RPMI8226 (cell line): ENCODE measurements at regions not wholly inside any gene's neighbourhood (a gene's known extent, or its start where the extent isn't known, plus 50 kb on each side); places are given as distances from the start of the nearest gene placed in this dataset.
"Not testable (repeated sequence)": the region's sequence is repeated elsewhere in the genome, so short reads cannot be mapped to it uniquely, and the experiment has no call there.

Experiments
- DNase-seq: peaks from one replicate; pipeline ENCODE4 v3.0.0-alpha.2; 2015

DNA sequence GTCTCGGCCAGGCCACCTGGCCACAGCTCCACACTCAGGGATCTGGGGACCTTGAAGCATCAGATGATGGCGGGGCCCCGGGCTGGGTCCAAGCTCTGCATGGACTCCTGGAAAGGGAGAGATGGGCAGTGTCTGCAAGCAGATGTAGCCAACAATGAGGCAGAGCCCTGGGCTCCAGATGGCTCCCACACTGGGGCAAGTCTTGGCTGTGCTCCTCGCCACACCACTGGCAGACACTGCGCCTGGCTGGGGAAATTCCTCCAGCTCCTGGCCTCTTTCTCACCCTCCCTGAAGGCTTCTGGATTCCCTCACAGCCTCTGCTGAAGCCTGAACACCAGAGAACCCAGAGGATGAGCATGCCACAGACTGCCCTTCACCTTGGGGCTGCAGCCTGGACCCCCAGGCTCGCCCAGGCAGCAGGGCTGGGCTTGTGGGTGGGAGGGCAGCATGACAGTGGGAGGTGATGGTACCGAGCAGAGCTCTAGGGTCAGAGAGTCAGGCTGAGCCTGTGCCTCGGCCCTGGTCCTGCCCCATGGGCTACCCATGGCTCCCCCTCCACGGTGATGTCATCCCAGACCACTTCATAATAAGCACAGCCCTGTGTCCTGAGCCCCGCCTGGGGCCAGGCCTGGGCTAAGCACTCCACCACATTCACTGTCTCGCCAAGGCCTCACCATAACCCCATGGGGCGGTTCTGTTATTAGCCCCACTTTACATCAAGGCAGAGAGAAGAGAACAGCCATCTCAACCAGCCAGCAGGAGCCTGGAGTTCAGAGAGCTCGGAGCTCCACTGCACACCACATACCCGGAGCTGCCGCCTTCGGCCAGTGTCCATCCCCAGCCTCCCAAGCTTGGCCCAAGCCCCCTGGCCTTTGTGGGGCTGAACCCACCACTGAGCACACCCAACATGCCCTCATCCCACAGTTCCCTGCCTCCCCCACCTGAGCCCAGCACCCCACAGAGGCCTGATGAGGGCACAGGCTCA, 62.2 kb upstream of the ADAMTS2 start:
- DNase-seq, result no peak

DNA sequence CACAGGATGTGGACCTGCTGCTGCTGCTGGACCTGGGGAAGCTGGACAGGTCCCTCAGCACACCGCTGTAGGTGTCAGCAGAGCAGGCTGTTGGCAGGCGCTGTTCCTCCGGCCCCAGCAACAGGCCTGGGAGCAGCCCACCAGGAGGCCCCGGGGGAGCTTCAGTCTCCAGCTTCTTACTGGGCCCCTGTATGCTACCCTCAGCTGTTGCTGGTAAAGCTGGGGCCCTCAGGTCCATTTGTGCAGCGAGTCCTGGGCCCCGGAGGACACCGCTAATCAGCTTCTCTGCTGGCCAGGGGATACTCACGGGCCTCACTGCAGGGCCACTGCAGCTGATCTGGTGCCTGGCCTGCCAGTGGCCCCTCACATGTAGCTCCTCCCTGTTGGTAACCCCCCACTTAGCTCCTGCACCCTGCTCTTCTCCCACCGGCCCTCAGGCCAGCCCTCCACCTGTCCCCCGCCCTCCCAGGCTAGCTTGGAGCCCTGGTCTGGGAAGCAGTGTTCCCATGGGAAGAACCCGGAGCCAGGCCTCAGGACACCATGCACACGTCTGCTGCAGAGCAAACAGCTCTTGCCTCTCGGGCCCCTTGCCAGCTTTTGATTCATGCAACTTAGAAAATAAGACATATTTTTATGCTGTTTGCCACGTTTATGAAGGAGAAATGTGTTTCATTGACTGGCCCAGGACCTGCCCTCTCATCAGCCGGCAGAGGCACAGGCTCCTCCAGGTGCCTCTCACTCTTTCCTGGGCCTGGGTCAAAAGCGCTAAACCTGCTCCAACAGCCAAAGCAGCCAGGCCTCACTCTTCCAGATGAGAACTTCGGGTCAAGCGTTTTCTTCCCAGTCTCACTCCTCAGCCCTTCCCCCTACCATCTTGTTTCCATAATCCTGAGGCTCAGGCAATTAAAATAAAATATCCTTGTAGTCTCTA, 61.0 kb upstream of the ADAMTS2 start:
- no peak for DNase-seq

DNA sequence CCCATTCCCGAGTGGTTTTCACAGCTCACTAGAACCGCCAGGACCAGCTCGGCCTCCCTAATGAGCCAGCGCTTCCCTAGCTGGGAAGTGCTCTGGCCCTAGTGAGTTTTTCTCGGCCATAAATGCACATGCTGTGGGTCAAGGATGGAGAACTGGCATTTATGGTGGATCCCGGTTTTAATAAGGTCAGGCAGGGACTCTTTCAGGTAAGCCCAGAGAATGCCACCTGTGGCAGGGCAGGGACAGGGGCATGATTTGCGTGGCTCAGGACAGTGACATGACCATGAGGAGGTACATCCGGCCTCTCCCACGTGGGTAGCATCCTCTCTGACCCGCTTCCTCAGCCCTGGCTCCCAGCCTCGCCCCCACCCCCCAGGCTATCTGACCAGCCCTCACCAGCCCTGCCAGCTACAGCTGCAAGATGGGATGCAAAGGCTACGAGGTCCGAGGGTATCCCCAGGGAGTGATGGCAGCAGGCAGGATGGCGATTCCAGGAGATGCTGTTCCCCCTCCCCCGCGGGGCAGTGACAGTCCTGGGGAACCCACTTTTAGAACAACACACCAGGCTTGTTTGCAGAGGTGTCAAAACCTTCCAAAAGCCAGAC, 60.3 kb upstream of the ADAMTS2 start:
- DNase-seq, result no peak

DNA sequence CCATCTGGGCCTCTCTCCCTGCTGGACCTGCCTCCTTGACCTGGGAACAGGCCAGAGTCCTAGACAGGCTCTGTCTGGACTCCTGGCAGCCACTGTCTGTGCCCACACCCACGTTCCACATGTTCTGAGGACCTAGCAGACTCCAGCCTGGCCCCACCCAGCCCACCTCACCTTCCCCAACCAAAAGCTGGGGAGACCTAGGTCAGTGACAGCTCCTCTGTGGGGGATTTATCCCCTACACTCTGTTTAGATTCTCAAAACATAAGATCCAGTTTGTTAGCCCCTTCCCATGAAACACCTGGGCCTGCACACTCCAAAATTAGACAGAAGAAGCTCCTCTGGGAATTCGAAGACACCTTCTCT, 59.8 kb upstream of the ADAMTS2 start:
- DNase-seq, result no peak

DNA sequence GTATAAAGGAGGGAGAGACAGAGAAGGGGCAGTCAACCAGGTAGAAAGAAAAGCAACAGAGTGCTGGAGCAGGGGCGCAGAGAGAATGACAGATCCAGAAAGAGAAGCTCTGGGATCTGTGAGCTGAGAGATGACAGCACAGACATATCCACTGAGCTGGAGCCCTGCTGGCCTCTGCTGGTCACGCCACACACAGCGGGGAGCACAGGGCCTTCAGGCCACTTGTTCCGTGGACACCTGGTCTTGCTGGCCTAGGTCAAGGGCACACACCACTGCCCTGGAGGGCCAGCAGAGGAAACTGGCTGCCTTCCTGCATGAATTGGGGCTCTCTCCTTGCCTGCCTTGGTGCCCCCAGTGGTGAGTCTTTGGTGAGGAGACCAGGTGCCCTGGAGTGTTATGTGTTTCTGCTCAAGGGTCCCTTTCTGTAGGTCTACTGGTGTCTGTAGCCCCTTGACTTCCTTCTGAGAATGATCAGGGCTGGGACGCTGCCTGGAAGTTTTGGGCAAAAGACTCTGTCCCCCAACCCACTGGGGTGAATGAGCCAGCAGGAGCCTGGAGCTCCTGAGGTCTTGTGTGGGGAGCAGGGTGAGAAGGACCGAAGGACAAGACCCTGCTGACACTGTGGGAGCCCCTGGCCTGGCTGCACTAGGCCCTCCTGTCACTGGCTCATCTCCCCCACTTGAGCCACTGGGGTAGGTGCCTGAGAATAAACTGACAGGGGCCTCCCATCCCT, 59.2 kb upstream of the ADAMTS2 start:
- no peak for DNase-seq

DNA sequence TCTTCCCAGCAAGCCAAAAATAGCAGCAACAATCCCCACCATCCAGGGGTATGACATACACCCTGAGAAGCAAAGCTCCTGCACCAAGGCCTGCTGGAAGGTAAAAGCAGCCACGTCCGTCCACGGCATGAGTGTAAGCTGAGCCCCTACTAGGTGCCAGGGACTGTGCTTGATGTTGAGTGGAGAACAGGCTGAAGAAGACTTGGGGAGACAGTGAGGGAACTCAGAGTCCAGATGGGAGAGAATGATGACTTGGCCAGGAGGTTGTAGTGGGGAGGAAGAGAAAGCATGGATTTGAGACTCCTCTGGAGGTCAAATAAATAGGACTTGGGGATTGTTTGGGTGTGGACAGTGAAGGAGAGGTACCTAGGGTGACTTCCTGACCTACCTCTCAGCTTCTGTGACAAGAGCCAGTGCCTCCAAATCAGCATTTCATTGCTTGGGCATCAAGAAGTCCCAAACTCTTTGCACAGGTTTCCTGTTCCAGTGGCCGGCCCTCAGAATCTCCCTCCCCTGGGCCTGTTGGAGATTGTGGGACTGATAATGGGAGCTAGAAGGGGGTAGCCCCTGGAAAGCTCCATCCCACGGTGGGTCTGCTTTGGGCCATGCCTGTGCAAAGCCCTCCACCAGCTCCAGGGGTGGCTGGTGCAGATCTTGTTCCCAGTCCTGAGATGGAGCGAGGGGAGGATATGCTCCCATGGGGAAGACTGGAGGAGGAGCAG, 58.3 kb upstream of the ADAMTS2 start:
- no peak for DNase-seq

DNA sequence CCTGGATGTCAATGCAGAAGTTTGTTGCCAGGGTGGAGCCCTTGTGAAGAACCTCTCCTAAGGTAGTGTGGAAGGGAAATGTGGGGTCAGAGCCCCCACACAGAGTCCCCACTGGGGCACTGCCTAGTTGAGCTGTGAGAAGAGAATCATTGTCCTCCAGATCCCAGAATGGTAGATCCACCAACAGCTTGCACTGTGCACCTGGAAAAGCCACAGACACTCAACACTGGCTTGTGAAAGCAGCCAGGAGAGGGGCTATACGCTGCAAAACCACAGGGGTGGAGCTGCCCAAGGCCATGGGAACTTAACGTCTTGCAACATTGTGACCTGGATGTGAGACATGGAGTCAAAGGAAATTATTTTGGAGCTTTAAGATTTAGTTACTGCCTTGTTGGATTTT, 55.2 kb upstream of the ADAMTS2 start:
- not testable (repeated sequence) for DNase-seq

DNA sequence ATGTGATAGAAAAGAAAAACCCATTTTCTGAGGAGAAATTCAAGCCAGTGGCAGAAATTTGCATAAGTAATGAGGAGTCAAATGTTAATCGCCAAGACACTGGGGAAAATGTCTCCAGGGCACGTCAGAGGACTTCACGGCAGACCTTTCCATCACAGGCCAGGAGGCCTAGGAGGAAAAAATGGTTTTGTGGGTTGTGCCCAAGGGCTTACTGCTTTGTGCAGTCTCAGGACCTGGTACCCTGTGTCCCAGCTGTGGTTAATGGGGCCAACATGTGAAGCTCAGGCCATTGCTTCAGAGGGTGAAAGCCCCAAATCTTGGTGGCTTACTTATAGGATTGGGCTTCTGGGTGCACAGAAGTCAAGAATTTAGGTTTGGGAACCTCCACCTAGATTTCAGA, 54.8 kb upstream of the ADAMTS2 start:
- DNase-seq, result no peak

DNA sequence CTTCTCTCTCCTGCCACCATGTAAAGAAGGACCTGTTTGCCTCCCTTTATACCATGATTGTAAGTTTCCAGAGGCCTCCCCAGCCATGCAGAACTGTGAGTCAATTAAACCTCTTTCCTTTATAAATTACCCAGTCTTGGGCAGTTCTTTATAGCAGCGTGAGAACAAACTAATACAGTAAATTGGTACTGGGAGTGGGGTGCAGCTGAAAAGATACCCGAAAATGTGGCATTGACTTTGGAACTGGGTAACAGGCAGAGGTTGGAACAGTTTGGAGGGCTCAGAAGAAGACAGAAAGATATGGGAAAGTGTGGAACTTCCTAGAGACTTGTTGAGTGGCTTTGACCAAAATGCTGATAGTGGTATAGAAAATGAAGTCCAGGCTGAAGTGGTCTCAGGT, 54.1 kb upstream of the ADAMTS2 start:
- DNase-seq, result not testable (repeated sequence)

DNA sequence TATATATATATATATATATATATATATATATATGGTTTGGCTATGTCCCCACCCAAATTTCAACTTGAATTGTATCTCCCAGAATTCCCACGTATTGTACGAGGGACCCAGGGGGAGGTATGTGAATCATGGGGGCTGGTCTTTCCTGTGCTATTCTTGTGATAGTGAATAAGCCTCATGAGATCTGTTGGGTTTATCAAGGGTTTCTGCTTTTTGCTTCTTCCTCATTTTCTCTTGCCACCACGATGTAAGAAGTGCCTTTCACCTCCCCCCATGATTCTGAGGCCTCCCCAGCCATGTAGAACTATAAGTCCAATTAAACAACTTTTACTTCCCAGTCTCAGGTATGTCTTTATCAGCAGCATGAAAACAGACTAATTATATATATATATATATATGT, 52.3 kb upstream of the ADAMTS2 start:
- no peak for DNase-seq
